ENCODE measurements at regions not wholly inside any gene's neighbourhood (a gene's known extent, or its start where the extent isn't known, plus 50 kb on each side); places are given as distances from the start of the nearest gene placed in this dataset.

GRCh38 chr6:95408111-95408510 is 169.2 kb upstream of the MANEA start:
- TF ChIP-seq CTCF (conservative IDR thresholded peaks at IDR 0.05 in 1 of 2, IDR thresholded peaks at IDR 0.05 in 1 of 2; ENCODE audit: low read depth in 1 of 2, low read length in 2 of 2) = no peak
- TF ChIP-seq EZH2 (IDR thresholded peaks at IDR 0.05; ENCODE audit: low read length, missing control alignments) = no peak
